GM18520 (cell line): ENCODE measurements at regions not wholly inside any gene's neighbourhood (a gene's known extent, or its start where the extent isn't known, plus 50 kb on each side); places are given as distances from the start of the nearest gene placed in this dataset.
"Not testable (repeated sequence)": the region's sequence is repeated elsewhere in the genome, so short reads cannot be mapped to it uniquely, and the experiment has no call there.

ENCODE experiments used
- ATAC-seq: cut with Tn5 transposase; IDR thresholded peaks from one replicate; pipeline ENCODE4 v1.9.1; 2021; ENCODE audit not compliant: unreplicated experiment

- no peak for ATAC-seq
Measured at GRCh38 chr16:85237817-85238216, 125.5 kb upstream of the CIBAR2 start.

GRCh38 chr16:85238233-85238647 lies 126.0 kb upstream of the CIBAR2 start:
- ATAC-seq = no peak

GRCh38 chr16:85239239-85239638 lies 127.0 kb upstream of the CIBAR2 start:
- no peak for ATAC-seq

- no peak for ATAC-seq
Measured at GRCh38 chr16:85239871-85240270, 127.6 kb upstream of the CIBAR2 start.

GRCh38 chr16:85240982-85241924 lies 129.0 kb upstream of the CIBAR2 start:
- ATAC-seq = no peak

GRCh38 chr16:85242140-85242539 lies 129.9 kb upstream of the CIBAR2 start:
- ATAC-seq = no peak

GRCh38 chr16:85243308-85243707 lies 131.0 kb upstream of the CIBAR2 start:
- no peak for ATAC-seq

GRCh38 chr16:85244452-85244851 lies 132.2 kb upstream of the CIBAR2 start:
- ATAC-seq = not testable (repeated sequence)

- ATAC-seq = no peak
Measured at GRCh38 chr16:85245307-85246172, 133.3 kb upstream of the CIBAR2 start.

GRCh38 chr16:85246473-85246872 lies 134.2 kb upstream of the CIBAR2 start:
- no peak for ATAC-seq

GRCh38 chr16:85246973-85247372 lies 134.7 kb upstream of the CIBAR2 start:
- ATAC-seq = no peak

- no peak for ATAC-seq
Measured at GRCh38 chr16:85248342-85248741, 136.1 kb upstream of the CIBAR2 start.

GRCh38 chr16:85248857-85249256 lies 136.6 kb upstream of the CIBAR2 start:
- ATAC-seq = no peak

- ATAC-seq = no peak
Measured at GRCh38 chr16:85249418-85250146, 137.3 kb upstream of the CIBAR2 start.

GRCh38 chr16:85250147-85250463 lies 137.8 kb upstream of the CIBAR2 start:
- ATAC-seq = no peak

GRCh38 chr16:85250609-85251223 lies 138.4 kb upstream of the CIBAR2 start:
- ATAC-seq = no peak

GRCh38 chr16:85251225-85251760 lies 139.0 kb upstream of the CIBAR2 start:
- no peak for ATAC-seq

- no peak for ATAC-seq
Measured at GRCh38 chr16:85252014-85252413, 139.7 kb upstream of the CIBAR2 start.

- no peak for ATAC-seq
Measured at GRCh38 chr16:85252461-85252860, 140.2 kb upstream of the CIBAR2 start.

GRCh38 chr16:85253084-85253941 lies 141.0 kb upstream of the CIBAR2 start:
- no peak for ATAC-seq
